GM21526 (cell line): ENCODE measurements at regions not wholly inside any gene's neighbourhood (a gene's known extent, or its start where the extent isn't known, plus 50 kb on each side); places are given as distances from the start of the nearest gene placed in this dataset.

Source experiments
- ATAC-seq: cut with Tn5 transposase; IDR thresholded peaks from one replicate; pipeline ENCODE4 v1.9.1; 2021; ENCODE audit warnings: moderate library complexity; ENCODE audit not compliant: unreplicated experiment, low FRiP score

DNA sequence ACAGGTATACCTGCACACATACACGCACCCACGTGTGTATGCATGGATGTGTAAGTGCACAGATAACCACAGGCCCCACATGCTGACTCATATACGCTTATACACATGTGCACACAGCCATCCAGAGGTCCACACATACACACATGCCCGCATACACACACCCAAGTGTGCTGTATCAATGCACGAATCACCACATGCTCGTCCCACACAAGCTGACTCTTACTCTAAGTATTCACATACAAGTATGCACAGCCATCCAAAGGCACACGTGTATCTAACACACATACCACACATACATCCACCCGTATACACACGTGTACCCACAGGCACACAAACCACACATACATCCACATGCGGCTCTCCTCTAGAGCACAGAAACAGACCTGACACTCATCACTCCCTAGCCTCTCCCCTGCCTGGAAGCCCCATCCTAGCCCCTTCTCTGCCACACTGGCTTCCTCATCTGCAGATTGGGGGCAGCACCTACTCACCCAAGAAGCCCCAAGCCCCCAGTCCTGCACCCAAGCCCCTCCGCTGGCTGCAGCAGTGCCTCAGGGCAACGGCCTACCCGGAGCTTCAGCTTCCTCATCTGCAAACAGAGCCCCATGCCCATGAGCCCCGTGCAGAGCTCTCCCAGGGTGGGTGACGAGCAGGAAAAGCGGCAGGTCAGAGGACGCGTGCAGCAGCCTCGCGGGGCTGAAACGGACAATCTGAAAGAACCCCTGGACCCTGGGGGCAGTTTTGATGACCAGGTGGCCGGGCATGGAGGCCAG lies 105.4 kb downstream of the NCOR2 start:
- ATAC-seq = no peak

DNA sequence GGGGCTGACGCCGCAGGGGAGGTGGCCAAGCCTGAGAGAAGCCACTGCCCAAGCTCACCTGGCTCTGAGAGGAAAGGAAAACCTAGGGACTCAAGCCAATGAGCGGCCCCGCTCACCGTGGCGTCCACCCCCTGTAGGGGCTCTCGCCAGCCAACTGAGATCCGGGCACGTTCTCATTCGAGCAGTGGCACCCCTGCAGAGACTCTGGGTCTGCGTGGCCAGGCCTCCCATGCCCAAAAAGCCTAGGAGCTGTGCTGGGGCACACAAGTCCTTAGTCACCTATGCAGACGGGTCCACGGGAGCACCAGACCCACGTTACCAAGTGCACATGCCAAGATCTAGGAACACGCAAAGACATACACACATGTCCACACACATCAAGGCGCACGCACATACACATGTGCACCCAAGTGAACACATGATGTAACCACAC lies 106.2 kb downstream of the NCOR2 start:
- ATAC-seq = no peak

DNA sequence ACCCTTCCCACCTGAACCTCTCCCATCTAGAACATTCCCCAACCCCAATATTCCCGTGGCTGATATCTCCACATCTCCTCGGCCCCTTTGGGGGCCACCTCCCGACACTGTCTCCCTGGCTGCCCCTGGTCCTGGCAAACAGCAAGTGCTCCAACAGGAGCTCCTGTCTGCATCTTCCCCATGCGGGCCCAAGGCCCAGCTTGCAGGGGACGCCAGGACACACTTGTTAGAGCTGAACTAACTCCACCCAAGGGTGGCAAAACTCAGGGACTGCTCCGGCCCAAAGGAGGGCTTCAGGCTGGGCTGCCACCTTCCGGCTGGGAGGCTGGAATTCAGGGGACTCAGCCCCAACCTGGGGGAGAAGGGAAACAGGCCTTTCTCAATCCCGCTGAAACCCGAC lies 106.6 kb downstream of the NCOR2 start:
- ATAC-seq = no peak

DNA sequence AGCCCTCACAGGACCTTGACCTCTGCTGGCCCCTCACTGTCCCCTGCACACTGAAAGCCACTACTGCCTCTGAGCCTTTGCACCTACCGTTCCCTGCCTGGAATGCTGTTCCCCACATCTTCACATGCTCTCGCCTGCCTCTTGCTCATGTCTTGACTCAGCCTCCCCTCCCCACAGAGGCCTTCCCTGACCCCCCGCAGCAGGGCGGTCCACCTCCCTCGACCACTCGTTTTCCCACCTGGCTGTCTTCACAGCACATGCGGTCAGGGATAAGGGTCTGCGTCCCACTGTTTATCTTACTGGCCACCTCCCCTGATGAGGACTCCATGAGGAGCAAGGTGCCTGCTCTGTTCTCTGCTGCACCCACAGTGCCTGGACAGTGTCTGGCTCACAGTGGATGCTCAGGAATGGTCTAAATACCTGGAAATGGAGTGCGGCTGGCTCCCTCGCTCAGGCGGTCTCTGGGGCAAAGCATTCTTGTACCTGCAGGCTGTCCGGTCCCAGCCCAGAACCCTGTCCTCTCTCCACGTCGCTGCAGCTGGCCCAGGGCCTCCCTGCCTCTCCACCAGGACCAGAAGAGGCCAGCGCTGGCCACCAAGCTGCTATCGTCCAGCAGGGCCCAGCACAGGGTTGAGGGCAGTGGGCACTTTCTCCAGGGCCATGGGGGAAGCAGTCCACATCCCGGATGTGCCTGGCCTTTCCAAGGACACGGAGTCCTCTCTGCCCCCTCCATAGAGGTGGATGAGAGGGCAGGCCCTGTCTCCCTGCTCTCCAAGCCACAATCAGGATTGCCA lies 107.4 kb downstream of the NCOR2 start:
- no peak for ATAC-seq

GRCh38 chr12:124458992-124459851 lies 108.2 kb downstream of the NCOR2 start:
- no peak for ATAC-seq

DNA sequence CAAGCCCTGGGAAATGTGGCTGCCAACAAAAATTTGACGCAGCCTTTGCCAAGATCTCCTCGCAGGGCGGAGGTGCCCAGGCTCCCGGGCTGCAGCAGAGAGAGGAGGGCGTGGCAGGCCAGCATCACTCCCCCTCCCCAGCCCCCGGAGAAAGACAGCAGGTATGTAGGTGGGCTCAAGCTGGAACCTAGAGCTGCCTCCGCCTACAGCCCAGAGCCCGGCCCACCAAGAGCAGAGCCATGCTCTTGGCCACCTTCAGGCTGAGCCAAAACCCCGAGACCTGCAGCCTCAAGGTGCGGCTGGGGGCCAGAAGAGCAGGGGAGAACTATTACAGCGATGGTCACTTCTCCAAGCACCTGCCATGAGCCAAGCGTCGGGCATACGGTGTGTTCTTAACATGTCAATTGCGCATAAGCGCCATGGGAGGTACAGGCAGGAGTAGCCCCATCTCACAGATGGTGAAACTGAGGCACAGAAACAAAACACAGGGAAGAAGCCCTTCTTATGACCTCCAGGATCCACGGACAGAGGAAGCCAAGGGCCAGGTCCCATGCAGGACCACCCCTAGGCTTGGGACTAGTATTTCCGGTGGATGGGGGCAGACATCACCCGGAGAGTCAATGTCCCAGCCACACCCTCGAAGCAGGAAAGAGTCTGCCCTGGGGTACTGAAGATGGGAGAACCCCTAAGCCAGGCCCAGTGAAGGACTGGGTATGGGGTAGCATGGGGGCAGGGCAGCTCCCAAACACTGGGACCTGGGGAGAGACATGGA lies 109.0 kb downstream of the NCOR2 start:
- ATAC-seq = no peak

DNA sequence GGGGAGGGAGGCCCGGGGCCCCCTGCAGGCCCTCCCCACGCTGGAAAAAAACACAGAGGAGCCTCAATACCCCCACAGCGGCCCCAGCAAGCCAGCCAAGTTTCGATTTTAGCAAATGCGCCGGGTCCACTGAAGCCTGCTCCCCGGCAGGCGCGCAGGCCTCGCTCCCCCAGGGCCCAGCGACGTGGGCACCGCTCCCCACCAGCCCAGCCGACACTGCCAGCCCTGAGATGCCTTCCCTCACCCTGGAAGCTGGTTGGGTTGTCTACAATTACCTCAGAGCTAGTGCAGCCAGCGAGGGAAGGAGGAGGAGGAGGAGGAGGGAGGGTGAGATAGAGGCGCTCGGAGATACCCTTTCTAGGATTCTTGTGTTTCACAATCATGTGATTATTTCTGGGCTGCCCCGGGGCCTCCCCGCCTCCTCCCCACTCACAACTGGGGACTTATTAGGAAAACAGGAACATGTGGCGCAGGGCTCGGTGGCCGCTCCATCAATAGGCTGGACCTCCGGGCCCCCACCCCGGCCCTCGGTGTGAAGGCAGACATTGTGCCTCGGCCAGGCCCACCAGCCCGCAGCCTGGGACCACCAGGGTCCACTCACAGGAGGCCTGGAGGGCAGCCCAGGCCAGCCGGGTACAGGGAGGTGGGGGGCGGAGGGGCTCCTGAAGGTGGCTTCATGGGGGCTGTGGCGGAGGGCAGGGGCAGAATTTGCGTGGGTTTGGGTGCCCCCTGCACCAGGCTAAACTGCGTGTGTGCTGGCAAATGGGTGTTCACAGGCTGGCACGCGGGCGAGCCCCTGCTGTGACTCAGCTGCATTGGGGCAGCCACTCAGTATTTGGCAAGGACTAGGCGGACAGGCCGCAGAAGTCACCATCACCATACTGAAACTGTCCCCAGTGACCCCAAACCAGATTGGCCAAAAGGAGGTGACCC lies 109.9 kb downstream of the NCOR2 start:
- ATAC-seq = no peak

GRCh38 chr12:124456652-124457152 lies 110.7 kb downstream of the NCOR2 start:
- no peak for ATAC-seq

- no peak for ATAC-seq
These were observed 111.2 kb downstream of the NCOR2 start for GRCh38 chr12:124456133-124456651.

GRCh38 chr12:124455336-124455735 lies 112.1 kb downstream of the NCOR2 start:
- ATAC-seq = no peak

GRCh38 chr12:124454735-124455134 lies 112.7 kb downstream of the NCOR2 start:
- no peak for ATAC-seq

DNA sequence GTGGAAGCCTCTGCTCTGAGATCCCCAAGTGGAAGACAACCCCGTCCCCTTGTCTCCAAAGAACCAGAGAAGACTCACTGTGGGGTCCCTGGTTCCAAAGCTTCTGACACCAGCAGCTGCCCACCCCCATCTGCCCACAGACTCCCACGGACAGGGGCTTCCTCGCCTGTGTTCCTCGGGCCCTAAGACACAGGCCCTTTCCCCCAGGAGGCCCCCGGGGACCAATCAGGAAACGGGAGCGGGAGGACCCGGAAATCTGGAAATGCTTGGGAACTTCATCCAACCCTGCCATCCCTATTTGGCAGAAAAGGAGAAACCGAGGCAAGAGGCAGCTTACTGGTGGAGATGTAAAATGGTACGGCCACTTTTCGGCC lies 113.1 kb downstream of the NCOR2 start:
- no peak for ATAC-seq

- peak; percentile 71 for ATAC-seq
These were observed 113.7 kb downstream of the NCOR2 start for GRCh38 chr12:124453419-124454351.

GRCh38 chr12:124452576-124453331 lies 114.7 kb downstream of the NCOR2 start:
- no peak for ATAC-seq

GRCh38 chr12:124451637-124452243 lies 115.7 kb downstream of the NCOR2 start:
- ATAC-seq = no peak

- ATAC-seq = no peak
These were observed 116.4 kb downstream of the NCOR2 start for GRCh38 chr12:124451016-124451415.

- ATAC-seq = no peak
These were observed 117.0 kb downstream of the NCOR2 start for GRCh38 chr12:124450376-124450750.
